Epithelial cell of prostate (primary cell): ENCODE measurements at regions not wholly inside any gene's neighbourhood (a gene's known extent, or its start where the extent isn't known, plus 50 kb on each side); places are given as distances from the start of the nearest gene placed in this dataset.
"Not testable (repeated sequence)": the region's sequence is repeated elsewhere in the genome, so short reads cannot be mapped to it uniquely, and the experiment has no call there.

ENCODE experiments used
- DNase-seq: peaks from one replicate; pipeline ENCODE4 v3.0.0-alpha.2; 2011; ENCODE audit warnings: low read depth, low spot score
- H3K27ac ChIP-seq: fragments of 450-650 bp; 2 replicates; pipeline ENCODE4 v1.5.1; 2017; ENCODE audit warnings: mild to moderate bottlenecking

DNA sequence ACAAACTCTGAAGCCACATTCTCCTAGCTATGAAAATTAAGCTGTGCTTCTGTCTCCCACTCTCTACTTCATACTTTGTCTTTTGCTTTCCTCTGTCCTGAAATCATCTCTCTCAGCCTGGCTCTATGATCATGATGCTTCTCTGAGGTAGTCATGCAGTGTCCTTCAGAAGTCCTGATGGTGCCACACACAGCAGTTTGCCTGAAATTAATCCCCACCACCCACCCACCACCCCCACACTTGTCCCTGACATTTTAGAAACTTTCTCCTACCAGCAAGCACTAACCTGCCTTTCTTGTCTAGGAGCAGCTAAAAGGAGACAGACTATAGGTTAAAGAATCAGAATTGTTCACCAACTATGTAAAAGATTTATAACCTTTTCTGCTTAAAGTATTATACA lies 282.2 kb upstream of the FAM174A start:
- H3K27ac ChIP-seq, result no peak overlapping the region
- no peak for DNase-seq

DNA sequence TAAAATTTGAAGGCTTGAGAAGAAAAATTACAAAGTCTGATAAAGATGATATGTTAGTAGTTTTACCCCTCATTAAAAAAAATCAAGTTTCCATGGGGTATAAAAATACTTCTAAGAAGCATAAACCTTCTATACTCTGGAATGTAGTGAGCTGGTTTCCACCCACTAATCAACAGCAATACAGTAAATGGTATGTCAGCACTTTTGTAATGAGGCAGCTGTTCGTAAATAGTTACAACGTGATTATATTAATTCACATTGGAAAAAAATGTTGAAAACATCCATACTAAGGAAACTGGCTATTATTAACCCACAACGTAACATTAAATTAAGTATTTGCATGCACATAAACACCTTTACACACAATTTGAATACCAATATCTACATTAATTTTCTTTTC lies 283.1 kb upstream of the FAM174A start:
- H3K27ac ChIP-seq, result no peak overlapping the region
- DNase-seq, result no peak

DNA sequence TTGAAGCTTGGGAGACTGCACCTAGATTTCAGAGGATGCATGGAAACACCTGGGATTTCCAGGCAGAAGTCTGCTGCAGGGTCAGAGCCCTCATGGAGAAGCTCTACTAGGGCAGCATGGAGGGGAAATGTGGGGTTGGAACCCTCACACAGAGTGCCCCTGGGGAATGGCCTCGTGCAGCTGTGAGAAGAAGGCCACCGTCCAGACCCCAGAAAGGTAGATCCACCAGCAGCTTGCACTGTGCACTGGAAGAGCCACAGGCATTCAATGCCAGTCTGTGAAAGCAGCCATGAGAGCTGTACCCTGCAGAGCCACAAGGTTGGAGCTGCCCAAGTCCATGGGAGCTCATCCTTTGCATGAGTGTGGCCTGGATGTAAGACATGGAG lies 285.3 kb upstream of the FAM174A start:
- H3K27ac ChIP-seq, result no peak overlapping the region
- no peak for DNase-seq

DNA sequence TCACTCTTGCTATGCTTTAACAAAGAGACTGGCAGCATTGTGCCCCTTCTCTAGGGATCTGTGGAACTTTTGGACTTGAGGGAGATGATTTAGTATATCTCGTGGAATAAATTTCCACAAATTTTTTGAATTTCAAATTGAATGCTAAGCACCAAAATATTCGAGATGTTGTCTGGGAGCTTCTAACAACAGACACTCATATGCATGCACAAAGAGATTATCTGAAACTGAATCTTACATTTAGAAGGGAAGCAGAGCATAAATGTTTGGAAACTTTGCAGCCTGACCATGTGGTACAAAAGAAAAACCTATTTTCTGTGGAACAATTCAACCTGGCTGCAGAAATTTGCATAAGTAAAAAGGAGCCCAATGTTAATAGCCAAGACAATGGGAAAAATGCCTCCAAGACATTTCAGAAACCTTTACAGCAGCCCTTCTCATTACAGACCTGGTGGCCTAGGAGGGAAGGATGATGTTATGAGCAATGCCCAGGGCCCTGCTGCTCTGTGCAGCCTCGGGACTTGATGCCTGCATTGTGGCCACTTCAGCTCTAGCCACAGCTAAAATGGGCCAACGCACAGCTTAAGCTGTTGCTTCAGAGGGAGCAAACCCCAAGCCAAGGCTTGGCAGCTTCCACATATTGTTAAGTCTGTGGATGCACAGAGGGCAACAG lies 285.8 kb upstream of the FAM174A start:
- H3K27ac ChIP-seq, result no peak overlapping the region
- DNase-seq, result no peak

DNA sequence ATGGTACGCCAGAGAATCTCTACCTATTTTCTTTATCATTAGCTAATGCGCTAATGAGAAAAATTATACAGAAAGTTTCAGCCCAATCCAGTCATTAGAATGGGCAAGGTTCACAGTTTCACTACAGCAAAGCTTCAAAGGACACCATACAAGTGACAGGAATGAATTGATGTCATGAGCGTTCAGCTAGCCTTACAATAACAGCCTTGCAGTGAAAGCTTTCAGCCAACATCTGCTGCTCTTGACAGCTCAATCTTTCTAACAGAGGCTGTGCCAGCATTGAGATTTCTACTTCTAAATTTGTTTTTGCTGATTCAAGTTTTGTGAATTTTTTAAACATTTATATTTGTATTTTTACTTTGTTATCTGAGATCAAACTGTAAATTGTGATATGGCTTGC lies 302.4 kb upstream of the FAM174A start:
- DNase-seq, result no peak

DNA sequence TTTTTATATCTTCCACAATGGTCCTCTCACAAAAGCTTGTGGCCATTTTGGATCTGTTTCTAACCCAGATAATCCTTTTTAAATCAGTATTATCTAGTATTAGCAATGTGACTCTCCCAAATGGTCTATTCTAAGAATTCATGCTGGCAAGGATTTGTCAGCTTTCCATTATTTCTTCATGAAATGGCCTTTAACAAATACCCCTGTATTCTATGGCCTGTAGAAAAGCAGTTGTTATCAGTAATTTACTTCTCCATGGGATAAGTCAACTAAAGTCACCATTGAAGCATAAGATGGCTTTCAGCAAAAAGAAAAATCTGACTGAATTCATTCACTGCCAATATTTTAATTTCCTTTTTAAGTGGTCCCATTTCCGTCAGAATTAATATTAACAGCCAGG lies 346.4 kb upstream of the FAM174A start:
- DNase-seq, result no peak
- H3K27ac ChIP-seq, result no peak overlapping the region

More for the DNA sequence above, 302.4 kb upstream of the FAM174A start:
- H3K27ac ChIP-seq, result no peak overlapping the region

DNA sequence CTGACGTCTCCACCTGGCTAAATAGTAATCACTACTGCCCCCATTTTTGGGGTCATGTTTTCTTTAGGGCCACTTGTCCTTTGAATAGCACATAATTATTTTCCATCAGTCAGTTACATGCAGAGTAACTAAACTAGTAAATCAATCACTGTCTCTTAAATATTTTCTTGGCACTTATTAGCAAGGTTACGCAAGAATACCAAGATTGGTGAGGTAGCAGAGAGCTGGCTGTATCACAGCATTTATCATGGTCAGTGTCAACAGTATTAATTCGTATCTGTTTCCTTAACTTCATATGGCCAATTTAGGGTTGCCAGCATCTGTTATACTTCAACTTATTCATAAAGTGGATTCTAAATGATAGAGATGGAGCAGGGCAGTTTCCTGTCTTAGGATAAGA lies 346.8 kb upstream of the FAM174A start:
- no peak overlapping the region for H3K27ac ChIP-seq
- no peak for DNase-seq

DNA sequence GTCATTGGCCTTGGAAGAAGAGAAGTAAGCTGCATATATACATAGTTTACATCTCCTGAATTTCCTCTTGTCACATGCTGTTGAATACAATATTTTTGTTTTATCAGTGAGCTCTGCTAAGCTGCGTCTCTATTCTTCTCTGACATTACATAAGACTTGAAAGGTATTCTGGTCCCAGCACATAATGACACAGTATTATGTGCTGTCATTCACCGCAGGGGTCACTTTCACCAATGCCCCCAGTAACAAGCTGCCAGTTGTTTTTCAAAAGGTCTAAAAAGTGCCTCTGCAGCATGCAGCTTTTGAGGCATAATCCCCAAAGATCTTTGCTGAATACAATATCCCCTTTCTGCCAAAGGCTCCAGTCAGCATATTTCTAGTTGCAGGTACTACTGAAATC lies 349.0 kb upstream of the FAM174A start:
- DNase-seq, result no peak
- H3K27ac ChIP-seq, result no peak overlapping the region

DNA sequence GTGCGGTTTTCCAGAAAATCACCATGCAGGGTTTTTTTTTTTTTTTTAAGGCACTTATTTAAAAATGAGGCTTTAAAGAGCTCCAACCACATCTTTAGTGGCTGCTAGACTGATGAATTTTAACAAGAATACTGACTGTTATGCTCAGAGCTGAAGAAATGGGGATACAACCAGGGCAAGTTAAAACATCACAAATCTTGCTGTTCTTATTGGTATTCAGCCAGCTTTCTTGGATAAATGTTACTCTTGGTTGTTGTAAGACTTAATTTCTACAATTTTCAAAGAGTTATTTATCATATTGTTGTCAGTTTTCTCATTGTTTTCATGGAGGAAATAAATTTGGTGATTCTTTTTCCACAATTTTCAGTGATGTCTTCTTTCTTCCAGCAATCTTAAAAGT lies 352.8 kb upstream of the FAM174A start:
- DNase-seq, result no peak
- H3K27ac ChIP-seq, result no peak overlapping the region

DNA sequence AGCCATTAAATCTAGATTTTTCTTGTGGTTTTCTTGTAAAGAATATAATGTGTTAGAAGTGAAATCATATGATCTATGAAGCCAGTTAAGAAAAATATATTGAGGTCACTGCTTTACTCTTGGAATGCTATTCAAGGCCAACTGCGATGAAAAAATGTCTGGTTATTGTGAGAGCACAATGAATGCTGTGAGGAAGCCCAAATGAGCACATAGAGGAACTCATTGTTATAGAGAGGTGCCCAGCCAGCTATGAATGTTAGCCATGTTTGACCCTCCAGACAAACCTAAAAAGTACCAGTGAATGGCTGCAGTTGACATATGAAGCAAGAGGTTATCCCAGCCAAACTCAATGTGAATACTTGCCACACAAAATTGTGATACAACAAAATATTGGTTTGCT lies 359.8 kb upstream of the FAM174A start:
- DNase-seq, result no peak
- H3K27ac ChIP-seq, result no peak overlapping the region

DNA sequence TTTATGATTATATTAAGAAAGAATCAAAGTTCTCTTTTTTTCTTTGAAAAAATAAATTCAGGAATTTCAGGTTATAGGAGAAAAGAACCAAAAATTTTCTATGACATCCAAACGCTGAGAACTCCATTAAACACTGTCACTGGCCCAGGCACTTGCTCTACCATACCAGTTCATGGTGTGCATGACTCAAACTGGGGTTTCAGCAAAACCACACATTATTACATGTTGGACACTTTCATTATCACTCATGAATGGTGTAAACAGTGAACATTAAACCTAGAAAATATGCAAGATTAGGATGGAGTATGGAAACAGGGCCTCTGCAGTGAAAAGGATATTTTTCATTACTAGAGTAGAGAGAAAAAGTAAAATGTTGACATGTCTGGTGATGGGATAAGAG lies 369.9 kb upstream of the FAM174A start:
- no peak for DNase-seq
- H3K27ac ChIP-seq, result no peak overlapping the region

DNA sequence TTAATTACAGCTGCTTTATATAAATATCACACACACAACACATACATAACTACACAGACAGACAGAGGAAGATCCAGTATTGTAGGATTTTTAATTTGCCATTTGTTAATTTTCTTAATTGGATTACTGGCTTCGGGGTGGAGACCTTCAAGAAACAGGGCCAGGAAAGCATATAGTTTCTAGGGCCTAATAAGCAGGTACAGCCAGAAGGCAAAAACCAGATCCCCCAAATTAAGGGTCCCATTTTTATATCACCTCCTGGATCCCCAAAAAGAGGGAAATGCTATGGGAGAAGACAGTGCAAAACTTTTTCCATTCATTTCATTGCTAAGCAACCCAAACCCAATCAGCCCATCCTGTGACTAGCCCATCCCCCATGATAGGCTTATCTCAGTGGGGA lies 373.3 kb upstream of the FAM174A start:
- no peak overlapping the region for H3K27ac ChIP-seq
- no peak for DNase-seq

DNA sequence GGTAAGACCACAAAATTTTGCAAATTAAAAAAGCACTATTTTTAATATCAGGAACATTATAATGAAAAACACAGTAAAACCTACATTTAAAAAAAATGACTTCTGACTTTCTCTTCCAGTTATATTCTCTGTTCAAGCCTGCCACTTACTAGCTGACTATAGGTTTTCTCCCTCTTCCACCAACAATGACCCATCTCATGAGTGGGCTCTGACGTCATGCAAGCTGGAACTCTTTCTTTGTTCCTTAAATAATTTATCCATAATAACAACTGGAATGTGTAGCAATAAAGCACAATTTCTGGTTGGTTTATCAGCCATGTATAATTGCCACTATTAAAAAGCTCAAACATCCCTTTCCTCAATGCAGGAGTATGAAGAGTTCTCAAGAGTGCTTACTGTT lies 378.1 kb upstream of the FAM174A start:
- DNase-seq, result no peak
- no peak overlapping the region for H3K27ac ChIP-seq

DNA sequence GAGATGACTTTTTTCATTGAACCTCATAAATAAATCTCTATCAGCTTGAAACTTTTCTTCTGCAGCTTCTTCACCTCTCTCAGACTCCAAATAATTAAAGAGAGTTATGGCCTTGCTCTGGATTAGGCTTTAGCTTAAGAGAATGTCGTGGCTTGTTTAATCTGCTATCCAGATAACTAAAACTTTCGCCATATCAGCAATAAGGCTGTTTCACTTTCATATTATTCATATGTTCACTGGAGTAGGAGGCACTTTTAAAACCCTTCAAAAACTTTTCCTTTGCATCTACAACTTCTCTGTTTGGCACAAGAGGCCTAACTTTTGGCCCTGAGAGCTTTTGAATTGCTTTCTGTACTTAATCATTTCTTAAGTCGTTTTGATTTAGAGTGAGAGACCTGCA lies 386.9 kb upstream of the FAM174A start:
- H3K27ac ChIP-seq, result no peak overlapping the region
- DNase-seq, result no peak

DNA sequence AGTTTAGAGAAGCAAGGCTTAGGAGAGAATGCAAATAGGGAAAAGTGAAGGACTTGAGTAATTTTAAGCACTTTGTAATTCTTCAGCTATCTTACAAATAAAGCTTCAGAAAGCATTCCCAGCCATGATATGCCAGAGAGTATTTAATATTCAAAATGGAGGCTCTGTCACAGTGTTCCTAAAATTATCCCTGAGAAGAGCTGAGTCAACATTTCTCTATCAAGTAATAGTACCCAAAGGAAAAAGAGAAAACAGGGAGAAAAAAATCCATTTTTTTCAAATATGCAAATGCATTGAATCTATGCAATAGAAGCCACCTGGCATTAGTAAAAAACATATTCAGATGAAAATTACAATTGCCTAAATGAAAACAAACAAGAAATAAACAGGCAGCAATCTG lies 392.6 kb upstream of the FAM174A start:
- no peak for DNase-seq
- H3K27ac ChIP-seq, result no peak overlapping the region

DNA sequence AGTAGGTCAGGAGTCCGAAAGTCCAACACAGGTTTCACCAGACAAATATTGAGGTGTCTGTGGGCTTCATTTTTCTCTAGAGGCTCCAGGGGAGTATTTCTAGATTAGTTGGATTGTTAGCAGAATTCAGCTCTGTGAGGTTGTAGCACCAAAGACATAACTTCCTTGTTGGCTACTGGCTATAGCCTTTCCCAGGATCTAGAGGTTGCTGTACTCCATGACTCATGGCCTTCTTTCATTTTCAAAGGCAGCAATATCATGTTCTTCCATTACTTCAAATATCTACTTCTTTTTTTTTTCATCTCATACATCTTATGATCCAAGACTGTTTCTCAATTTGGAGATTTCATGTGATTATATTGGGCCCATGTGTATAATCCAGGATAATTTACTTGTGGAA lies 404.0 kb upstream of the FAM174A start:
- H3K27ac ChIP-seq, result no peak overlapping the region
- no peak for DNase-seq

DNA sequence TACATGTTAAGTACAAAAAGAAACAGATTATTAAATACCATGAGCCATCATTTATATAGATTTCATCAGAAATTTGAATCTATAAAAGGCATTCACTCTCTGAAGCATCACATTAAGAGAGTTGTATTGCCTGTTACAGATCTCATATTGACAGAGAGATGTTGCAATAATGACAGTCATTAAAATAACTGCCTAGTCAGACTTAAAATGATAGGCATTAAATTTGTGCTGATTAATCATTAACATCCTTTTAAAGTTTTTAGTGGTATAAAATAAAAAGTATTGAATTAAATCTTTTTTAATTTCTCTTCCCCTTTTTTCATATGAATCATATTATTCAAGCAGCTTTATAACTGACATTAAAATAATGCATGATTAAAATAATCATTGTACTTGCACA lies 404.9 kb upstream of the FAM174A start:
- no peak for DNase-seq
- H3K27ac ChIP-seq, result no peak overlapping the region

DNA sequence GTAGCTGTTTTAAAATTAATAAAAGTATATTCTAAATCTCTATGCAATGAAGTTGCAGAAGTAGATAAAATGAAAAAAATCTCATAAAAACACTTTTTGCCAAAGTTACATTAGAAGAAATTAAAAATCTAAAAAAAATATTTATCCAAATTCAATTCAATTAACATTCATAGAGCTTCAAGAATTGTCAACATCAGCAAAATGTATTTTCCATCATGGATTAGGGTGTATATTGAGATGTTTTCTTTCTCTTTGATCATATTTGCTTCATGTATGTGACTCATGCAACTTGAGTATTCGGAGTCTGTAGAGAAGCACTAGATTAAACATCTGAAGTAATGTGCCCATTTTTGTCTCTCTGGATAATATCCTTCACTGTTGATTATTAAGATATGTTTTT lies 415.3 kb upstream of the FAM174A start:
- H3K27ac ChIP-seq, result no peak overlapping the region
- DNase-seq, result no peak

DNA sequence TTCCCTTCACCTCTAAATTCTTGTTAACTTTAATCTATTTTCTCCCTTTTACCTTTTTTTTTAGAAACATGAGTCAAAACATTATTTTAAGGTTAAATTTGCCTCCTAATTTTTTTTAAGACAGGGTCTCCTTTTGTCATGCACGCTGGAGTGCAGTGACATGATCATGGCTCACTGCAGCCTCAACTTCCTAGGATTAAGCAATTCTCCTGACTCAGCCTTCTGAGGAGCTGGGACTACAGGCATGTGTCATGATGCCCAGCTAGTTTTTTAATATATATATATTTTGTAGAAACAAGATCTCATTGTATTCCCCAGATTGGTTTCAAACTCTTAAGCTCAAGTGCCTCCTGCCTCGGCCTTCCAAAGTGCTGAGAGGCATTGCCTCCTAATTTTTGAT lies 424.7 kb upstream of the FAM174A start:
- no peak overlapping the region for H3K27ac ChIP-seq
- no peak for DNase-seq

DNA sequence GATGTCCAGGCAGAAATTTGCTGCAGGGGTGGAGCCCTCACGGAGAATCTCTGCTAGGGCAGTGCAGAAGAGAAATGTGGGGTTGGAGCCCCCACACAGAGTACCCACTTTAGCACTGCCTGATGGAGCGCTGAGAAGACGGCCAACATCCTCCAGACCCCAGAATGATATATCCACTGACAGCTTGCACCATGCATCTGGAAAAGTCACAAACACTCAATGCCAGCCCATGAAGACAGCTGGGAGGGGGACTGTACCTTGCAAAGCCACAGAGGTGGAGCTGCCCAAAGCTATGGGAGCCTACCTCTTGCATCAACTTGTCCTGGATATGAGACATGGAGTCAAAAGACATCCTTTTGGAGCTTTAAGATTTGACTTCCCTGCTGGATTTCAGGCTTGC lies 426.3 kb upstream of the FAM174A start:
- DNase-seq, result no peak
- no peak overlapping the region for H3K27ac ChIP-seq

DNA sequence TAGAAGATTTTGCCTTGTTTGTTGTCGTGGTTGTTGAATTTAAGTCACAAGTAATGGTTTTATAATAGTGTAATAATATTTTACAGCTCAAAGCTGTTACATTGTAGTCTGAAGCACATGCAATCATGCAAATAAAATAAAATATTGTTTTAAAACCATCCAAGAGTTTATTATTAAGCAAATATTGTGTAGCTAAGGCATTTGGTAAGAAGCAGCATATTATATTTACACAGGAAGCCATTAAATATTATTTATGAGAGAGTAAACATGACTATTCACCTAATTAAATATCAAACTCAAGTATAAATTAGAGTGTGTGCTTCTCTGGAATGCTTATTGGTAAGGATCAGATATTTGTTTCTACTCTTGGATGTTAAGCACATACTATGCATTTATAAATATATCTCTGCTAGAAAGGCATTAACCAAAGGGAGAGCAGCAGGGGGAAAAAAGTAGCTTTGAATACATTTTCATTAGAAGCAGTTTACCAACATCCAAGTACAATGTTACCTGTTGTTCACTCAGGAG lies 431.5 kb upstream of the FAM174A start:
- DNase-seq, result not testable (repeated sequence)

DNA sequence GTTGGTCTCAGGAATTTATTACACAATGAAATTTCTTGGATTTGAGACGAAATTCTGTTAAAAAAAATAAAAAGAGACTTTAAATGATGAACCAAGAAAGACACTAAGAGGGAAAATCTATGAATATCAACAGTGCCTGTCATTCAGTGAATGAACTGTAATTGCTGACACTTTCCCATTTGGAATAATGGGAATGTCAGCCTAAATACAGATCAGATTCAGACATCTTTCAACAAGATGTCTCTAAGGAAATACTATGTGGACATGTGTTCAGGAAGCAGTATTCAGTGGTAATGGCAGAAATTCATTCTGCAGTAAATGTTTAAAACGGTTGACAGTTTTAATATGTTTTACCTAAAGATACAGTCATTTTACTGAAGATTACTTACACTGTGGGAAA lies 433.7 kb upstream of the FAM174A start:
- DNase-seq, H3K27ac ChIP-seq: not testable (repeated sequence)

More for the DNA sequence above, 431.5 kb upstream of the FAM174A start:
- not testable (repeated sequence) for H3K27ac ChIP-seq

DNA sequence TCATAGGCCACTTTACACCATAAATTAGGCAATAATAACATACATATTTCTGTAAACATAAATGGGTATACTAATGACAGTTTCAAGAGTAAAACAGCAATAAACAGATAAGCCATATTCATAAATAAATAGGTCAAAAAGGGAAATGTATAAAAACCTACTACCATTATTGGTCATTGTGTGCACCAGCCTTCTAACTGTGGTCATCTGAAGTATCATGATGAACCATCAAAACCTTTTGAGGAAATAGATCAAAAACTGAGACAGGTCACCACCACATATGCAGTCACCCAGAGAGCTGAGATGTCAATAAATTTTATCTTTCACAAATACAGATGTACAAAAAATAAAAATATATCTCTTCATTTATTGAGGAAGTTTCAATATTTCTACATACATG lies 438.8 kb upstream of the FAM174A start:
- DNase-seq, H3K27ac ChIP-seq: not testable (repeated sequence)
